Left ventricle myocardium inferior (tissue), 1 donor: ENCODE measurements at regions not wholly inside any gene's neighbourhood (a gene's known extent, or its start where the extent isn't known, plus 50 kb on each side); places are given as distances from the start of the nearest gene placed in this dataset.

Source experiments
- DNase-seq: peaks from one replicate; pipeline ENCODE4 v3.0.0-alpha.2; 2020
- H3K27ac ChIP-seq: fragments of 200-600 bp; replicated peaks from 2 replicates; pipeline ENCODE4 v1.8.0; 2021
- H3K27me3 ChIP-seq: fragments of 200-600 bp; 2 replicates; pipeline ENCODE4 v1.8.0; 2021; ENCODE audit warnings: low read depth
- H3K36me3 ChIP-seq: fragments of 200-600 bp; 2 replicates; pipeline ENCODE4 v1.8.0; 2021
- H3K4me1 ChIP-seq: fragments of 200-600 bp; 2 replicates; pipeline ENCODE4 v1.8.0; 2021
- H3K4me3 ChIP-seq: fragments of 200-600 bp; 2 replicates; pipeline ENCODE4 v1.8.0; 2021; ENCODE audit warnings: mild to moderate bottlenecking, moderate library complexity
- H3K9me3 ChIP-seq: fragments of 200-600 bp; replicated peaks from 2 replicates; pipeline ENCODE4 v1.8.0; 2021
- intact Hi-C: fragments of 100-400 bp; cut with micrococcal nuclease; formaldehyde crosslinking; loops from one replicate; pipeline ENCODE4 v1.11.0; 2022
- TF ChIP-seq, protein P1 (sequence below): fragments of 200-600 bp; IDR thresholded peaks from 2 replicates; pipeline ENCODE4 v1.8.0; 2021; ENCODE audit warnings: antibody characterized with exemption, mild to moderate bottlenecking, borderline replicate concordance
- donor health status: DM: no; HTN: yes; CAD: no; lungs with severe emphysema.

GRCh38 chr7:113207441-113207840 is 89.1 kb upstream of the SMIM30 start:
- no peaks in the 10 kb centered on the region for H3K4me1 ChIP-seq
- H3K36me3 ChIP-seq = no peaks in the 10 kb centered on the region
- H3K27ac ChIP-seq = no peak overlapping the region
- TF ChIP-seq, protein P1, sequence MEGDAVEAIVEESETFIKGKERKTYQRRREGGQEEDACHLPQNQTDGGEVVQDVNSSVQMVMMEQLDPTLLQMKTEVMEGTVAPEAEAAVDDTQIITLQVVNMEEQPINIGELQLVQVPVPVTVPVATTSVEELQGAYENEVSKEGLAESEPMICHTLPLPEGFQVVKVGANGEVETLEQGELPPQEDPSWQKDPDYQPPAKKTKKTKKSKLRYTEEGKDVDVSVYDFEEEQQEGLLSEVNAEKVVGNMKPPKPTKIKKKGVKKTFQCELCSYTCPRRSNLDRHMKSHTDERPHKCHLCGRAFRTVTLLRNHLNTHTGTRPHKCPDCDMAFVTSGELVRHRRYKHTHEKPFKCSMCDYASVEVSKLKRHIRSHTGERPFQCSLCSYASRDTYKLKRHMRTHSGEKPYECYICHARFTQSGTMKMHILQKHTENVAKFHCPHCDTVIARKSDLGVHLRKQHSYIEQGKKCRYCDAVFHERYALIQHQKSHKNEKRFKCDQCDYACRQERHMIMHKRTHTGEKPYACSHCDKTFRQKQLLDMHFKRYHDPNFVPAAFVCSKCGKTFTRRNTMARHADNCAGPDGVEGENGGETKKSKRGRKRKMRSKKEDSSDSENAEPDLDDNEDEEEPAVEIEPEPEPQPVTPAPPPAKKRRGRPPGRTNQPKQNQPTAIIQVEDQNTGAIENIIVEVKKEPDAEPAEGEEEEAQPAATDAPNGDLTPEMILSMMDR = no peak
- no peak for DNase-seq
- no peaks in the 10 kb centered on the region for H3K9me3 ChIP-seq
- intact Hi-C loops = no loop called here
- no peak overlapping the region for H3K4me3 ChIP-seq
- no peaks in the 10 kb centered on the region for H3K27me3 ChIP-seq

GRCh38 chr7:113204415-113204814 is 86.1 kb upstream of the SMIM30 start:
- no peaks in the 10 kb centered on the region for H3K27me3 ChIP-seq
- H3K4me3 ChIP-seq = no peak overlapping the region
- H3K4me1 ChIP-seq = no peaks in the 10 kb centered on the region
- no peaks in the 10 kb centered on the region for H3K9me3 ChIP-seq
- H3K27ac ChIP-seq = no peak overlapping the region
- intact Hi-C loops = no loop called here
- TF ChIP-seq, protein P1 = no peak
- DNase-seq = no peak
- no peaks in the 10 kb centered on the region for H3K36me3 ChIP-seq

DNA sequence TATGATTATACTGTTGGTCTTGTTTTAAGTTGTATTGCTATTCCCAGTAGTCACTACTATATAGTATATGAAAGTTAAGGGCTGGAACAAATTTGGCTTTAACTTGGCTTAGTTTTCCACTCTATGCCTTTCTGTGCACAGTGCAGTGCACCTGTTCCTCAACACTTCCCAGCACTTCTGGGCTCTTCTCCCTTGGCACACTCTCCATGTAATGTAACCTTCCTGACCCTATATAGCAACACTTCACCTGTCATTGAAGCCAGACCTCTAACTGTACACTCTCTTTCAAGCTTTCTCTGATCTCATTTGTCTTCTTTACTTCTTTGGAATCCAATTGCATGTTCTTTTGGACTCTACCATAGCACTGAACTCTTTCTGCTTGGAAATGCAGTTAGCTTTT is 83.9 kb upstream of the SMIM30 start:
- Histone ChIP-seq H3K4me3 (no peak overlapping the region), H3K4me1 (no peaks in the 10 kb centered on the region), H3K27me3 (no peaks in the 10 kb centered on the region), H3K36me3 (no peaks in the 10 kb centered on the region), H3K27ac (no peak overlapping the region), H3K9me3 (no peaks in the 10 kb centered on the region)
- intact Hi-C loops = no loop called here
- TF ChIP-seq, protein P1 = no peak
- DNase-seq = no peak

- intact Hi-C loops = no loop called here
- TF ChIP-seq, protein P1 = no peak
- no peak overlapping the region for H3K27ac ChIP-seq
Observed at GRCh38 chr7:113200281-113200680, 81.9 kb upstream of the SMIM30 start.

GRCh38 chr7:113199841-113200240 is 81.5 kb upstream of the SMIM30 start:
- no peak for DNase-seq
- Histone ChIP-seq H3K36me3 (no peaks in the 10 kb centered on the region), H3K4me1 (no peaks in the 10 kb centered on the region), H3K9me3 (no peaks in the 10 kb centered on the region), H3K4me3 (no peak overlapping the region), H3K27me3 (no peaks in the 10 kb centered on the region), H3K27ac (no peak overlapping the region)
- TF ChIP-seq, protein P1 = no peak
- intact Hi-C loops = no loop called here

More at GRCh38 chr7:113200281-113200680, 81.9 kb upstream of the SMIM30 start:
- Histone ChIP-seq H3K4me1 (no peaks in the 10 kb centered on the region), H3K36me3 (no peaks in the 10 kb centered on the region), H3K9me3 (no peaks in the 10 kb centered on the region), H3K27me3 (no peaks in the 10 kb centered on the region), H3K4me3 (no peak overlapping the region)
- no peak for DNase-seq

GRCh38 chr7:113199136-113199535 is 80.8 kb upstream of the SMIM30 start:
- no peak overlapping the region for H3K27ac ChIP-seq
- H3K4me3 ChIP-seq = no peak overlapping the region
- H3K4me1 ChIP-seq = no peaks in the 10 kb centered on the region
- peaks cover 5% of the 10 kb centered on the region for H3K9me3 ChIP-seq
- DNase-seq = no peak
- H3K36me3 ChIP-seq = no peaks in the 10 kb centered on the region
- intact Hi-C loops = no loop called here
- no peaks in the 10 kb centered on the region for H3K27me3 ChIP-seq
- TF ChIP-seq, protein P1 = no peak
